ENCODE measurements at regions not wholly inside any gene's neighbourhood (a gene's known extent, or its start where the extent isn't known, plus 50 kb on each side); places are given as distances from the start of the nearest gene placed in this dataset.

DNA sequence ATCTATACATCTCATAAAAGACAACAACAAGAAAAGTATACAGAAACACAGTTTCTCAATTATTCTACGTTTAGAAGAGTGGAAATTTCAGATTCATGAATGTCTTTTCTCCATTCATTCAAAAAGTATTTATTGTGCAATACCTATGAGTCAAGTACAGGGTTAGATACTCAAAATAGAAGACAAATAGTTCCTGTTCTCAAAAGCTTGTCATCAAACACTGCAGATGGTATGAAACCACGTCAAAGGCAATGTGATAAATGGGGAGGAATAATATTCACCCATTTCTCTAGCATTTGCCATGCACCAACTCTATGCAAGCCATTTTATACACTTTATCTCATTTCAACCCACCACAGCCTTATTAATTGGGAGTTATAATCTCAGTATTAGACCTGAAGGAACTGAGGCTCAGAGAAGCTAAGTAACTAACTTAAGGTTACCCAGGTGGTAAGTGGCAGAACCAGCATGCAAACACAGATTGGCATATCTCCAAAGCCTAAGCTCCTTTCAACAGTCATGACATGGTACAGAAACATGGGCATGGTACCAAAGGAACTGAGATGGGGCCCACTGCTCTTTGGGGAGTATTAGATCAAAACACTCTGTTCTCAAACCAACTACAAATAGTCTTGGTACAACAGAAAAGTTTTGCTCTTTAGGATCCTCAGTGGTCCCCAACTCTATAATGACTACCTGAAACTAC, 67.2 kb upstream of the NPAS2 start:
- DNase-seq (ENCODE audit: low spot score in 2 of 2, unreplicated experiment in 2 of 2) = no peak
- Mint-ChIP-seq H3K4me1 (no peaks in the 10 kb centered on the region), H3K27ac (no peak overlapping the region), H3K36me3 (no peaks in the 10 kb centered on the region), H3K4me3 (no peak overlapping the region), H3K9me3 (no peaks in the 10 kb centered on the region), H3K27me3 (ENCODE audit: low read depth) (peaks cover 61% of the 10 kb centered on the region)
- TF ChIP-seq CTCF (IDR thresholded peaks at IDR 0.05; ENCODE audit: unreplicated experiment) = no peak

- H3K36me3 Mint-ChIP-seq = no peaks in the 10 kb centered on the region
Observed at GRCh38 chr2:100753444-100753843, 66.5 kb upstream of the NPAS2 start.

GRCh38 chr2:100753881-100754280, 66.1 kb upstream of the NPAS2 start:
- no peak overlapping the region for H3K4me3 Mint-ChIP-seq
- peaks cover 4% of the 10 kb centered on the region for H3K9me3 Mint-ChIP-seq
- no peaks in the 10 kb centered on the region for H3K4me1 Mint-ChIP-seq
- DNase-seq (ENCODE audit: low spot score in 2 of 2, unreplicated experiment in 2 of 2) = no peak
- H3K36me3 Mint-ChIP-seq = no peaks in the 10 kb centered on the region
- no peak for TF ChIP-seq CTCF (IDR thresholded peaks at IDR 0.05; ENCODE audit: unreplicated experiment)
- no peak overlapping the region for H3K27ac Mint-ChIP-seq
- peaks cover 59% of the 10 kb centered on the region for H3K27me3 Mint-ChIP-seq (ENCODE audit: low read depth)

More at GRCh38 chr2:100753444-100753843, 66.5 kb upstream of the NPAS2 start:
- H3K4me3 Mint-ChIP-seq = no peak overlapping the region
- DNase-seq (ENCODE audit: low spot score in 2 of 2, unreplicated experiment in 2 of 2) = no peak
- H3K4me1 Mint-ChIP-seq = no peaks in the 10 kb centered on the region
- H3K9me3 Mint-ChIP-seq = peaks cover under 1% of the 10 kb centered on the region
- no peak overlapping the region for H3K27ac Mint-ChIP-seq
- H3K27me3 Mint-ChIP-seq (ENCODE audit: low read depth) = peaks cover 59% of the 10 kb centered on the region
- no peak for TF ChIP-seq CTCF (IDR thresholded peaks at IDR 0.05; ENCODE audit: unreplicated experiment)

- no peak for TF ChIP-seq CTCF (IDR thresholded peaks at IDR 0.05; ENCODE audit: unreplicated experiment)
Observed at GRCh38 chr2:100754951-100755350, 65.0 kb upstream of the NPAS2 start.

GRCh38 chr2:100755441-100755840, 64.5 kb upstream of the NPAS2 start:
- Mint-ChIP-seq H3K4me1 (no peaks in the 10 kb centered on the region), H3K27me3 (ENCODE audit: low read depth) (peaks cover 47% of the 10 kb centered on the region), H3K27ac (no peak overlapping the region), H3K36me3 (no peaks in the 10 kb centered on the region), H3K9me3 (peaks cover 4% of the 10 kb centered on the region), H3K4me3 (no peak overlapping the region)
- no peak for TF ChIP-seq CTCF (IDR thresholded peaks at IDR 0.05; ENCODE audit: unreplicated experiment)
- DNase-seq (ENCODE audit: low spot score in 2 of 2, unreplicated experiment in 2 of 2) = no peak

More at GRCh38 chr2:100754951-100755350, 65.0 kb upstream of the NPAS2 start:
- H3K27me3 Mint-ChIP-seq (ENCODE audit: low read depth) = peaks cover 52% of the 10 kb centered on the region
- H3K4me3 Mint-ChIP-seq = no peak overlapping the region
- DNase-seq (ENCODE audit: low spot score in 2 of 2, unreplicated experiment in 2 of 2) = no peak
- H3K9me3 Mint-ChIP-seq = peaks cover 4% of the 10 kb centered on the region
- no peak overlapping the region for H3K27ac Mint-ChIP-seq
- H3K4me1 Mint-ChIP-seq = no peaks in the 10 kb centered on the region
- H3K36me3 Mint-ChIP-seq = no peaks in the 10 kb centered on the region
